ENCODE measurements at regions not wholly inside any gene's neighbourhood (a gene's known extent, or its start where the extent isn't known, plus 50 kb on each side); places are given as distances from the start of the nearest gene placed in this dataset.

DNA sequence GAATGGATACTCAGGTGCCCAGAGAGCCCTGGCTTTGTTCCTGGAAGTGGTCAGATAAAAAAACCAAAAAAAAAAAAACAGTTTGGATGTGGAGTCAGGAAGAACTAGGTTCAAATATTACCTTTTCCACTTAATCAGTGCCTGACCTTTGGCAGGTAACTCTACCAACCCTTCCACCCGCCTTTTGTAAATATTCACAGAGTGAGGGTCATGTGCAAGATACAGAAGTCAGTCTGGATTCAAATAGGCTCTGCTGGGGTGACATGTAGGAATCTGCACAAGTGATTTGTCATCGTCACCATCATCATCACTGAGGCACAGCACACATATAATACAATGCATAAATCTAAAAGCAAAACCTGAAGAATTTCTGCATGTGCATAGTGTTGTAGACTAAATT, 490.7 kb downstream of the MIAT start:
- ATAC-seq, result no peak
- TF ChIP-seq, protein P1, sequence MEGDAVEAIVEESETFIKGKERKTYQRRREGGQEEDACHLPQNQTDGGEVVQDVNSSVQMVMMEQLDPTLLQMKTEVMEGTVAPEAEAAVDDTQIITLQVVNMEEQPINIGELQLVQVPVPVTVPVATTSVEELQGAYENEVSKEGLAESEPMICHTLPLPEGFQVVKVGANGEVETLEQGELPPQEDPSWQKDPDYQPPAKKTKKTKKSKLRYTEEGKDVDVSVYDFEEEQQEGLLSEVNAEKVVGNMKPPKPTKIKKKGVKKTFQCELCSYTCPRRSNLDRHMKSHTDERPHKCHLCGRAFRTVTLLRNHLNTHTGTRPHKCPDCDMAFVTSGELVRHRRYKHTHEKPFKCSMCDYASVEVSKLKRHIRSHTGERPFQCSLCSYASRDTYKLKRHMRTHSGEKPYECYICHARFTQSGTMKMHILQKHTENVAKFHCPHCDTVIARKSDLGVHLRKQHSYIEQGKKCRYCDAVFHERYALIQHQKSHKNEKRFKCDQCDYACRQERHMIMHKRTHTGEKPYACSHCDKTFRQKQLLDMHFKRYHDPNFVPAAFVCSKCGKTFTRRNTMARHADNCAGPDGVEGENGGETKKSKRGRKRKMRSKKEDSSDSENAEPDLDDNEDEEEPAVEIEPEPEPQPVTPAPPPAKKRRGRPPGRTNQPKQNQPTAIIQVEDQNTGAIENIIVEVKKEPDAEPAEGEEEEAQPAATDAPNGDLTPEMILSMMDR (IDR thresholded peaks at IDR 0.05), result no peak
- H3K36me3 ChIP-seq (ENCODE audit: low read depth), result no peaks in the 10 kb centered on the region
- no peak overlapping the region for H3K4me3 ChIP-seq
- no peak for DNase-seq
- no peaks in the 10 kb centered on the region for H3K4me1 ChIP-seq (ENCODE audit: low read depth)
- intact Hi-C loops (cut with DNase I, micrococcal nuclease), result no loop called here
- no peaks in the 10 kb centered on the region for H3K9me3 ChIP-seq

DNA sequence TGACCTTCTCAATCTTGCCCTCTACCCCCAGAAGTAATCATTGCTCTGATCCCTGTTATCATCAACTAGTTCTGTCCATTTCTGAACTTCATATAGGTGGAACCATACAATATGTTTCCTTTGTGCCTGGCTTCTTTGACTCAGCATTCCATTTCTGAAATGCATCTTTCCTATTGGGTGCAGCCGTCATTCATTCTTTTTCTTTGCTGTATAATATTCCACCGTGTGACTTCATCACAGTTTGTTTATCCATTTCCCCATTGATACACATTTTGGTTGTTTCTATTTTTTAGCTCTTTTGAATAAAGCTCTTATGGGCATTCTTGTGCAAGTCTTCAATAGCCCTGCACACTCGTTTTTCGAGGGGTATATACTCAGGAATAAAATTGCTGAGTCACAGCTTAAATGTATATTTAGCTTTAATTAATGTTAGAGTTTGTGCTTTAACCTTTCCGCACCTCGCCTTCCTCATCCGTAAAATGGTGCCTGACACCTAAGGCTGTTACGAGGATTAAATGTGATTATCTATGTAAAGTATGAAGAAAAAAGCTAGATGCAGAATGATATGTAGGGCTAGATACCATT, 491.6 kb downstream of the MIAT start:
- ATAC-seq (no peak), DNase-seq (no peak)
- intact Hi-C loops (cut with DNase I, micrococcal nuclease), result no loop called here
- H3K36me3 ChIP-seq (ENCODE audit: low read depth), result no peaks in the 10 kb centered on the region
- H3K9me3 ChIP-seq, result no peaks in the 10 kb centered on the region
- H3K4me3 ChIP-seq, result no peak overlapping the region
- no peaks in the 10 kb centered on the region for H3K4me1 ChIP-seq (ENCODE audit: low read depth)
- TF ChIP-seq, protein P1 (IDR thresholded peaks at IDR 0.05), result no peak

DNA sequence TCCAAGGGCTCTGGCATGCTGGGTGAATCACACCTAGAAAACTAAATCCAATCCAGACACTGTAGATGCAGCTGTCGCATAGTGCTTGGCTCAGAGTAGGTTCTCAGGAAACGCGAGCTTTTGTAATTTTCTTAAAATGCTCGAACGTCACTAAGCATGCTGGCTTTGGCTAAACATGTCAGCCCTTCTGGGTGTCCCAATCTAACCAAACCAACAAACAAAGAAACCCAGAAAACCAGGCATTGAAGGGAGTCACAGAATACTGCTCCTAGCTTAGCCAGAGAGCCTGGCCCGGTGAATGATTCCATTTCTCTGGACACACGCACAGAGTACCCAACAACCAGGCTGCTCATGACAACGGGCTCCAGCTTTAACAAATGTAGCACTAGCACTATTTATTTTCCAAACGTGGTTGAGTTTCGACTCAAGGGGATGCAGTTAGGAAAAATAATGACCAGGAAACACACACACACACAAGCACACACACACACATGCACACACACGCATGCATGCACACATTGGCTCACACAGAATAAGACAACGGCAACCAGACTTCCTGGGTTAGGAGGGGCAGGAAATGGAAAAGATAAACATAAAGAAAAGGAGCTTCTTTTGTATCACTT, 492.6 kb downstream of the MIAT start:
- no peak overlapping the region for H3K4me3 ChIP-seq
- intact Hi-C loops (cut with DNase I, micrococcal nuclease), result no loop called here
- H3K4me1 ChIP-seq (ENCODE audit: low read depth), result no peaks in the 10 kb centered on the region
- TF ChIP-seq, protein P1 (IDR thresholded peaks at IDR 0.05), result no peak
- ATAC-seq, result no peak
- no peaks in the 10 kb centered on the region for H3K9me3 ChIP-seq
- H3K36me3 ChIP-seq (ENCODE audit: low read depth), result no peaks in the 10 kb centered on the region
- DNase-seq, result no peak

DNA sequence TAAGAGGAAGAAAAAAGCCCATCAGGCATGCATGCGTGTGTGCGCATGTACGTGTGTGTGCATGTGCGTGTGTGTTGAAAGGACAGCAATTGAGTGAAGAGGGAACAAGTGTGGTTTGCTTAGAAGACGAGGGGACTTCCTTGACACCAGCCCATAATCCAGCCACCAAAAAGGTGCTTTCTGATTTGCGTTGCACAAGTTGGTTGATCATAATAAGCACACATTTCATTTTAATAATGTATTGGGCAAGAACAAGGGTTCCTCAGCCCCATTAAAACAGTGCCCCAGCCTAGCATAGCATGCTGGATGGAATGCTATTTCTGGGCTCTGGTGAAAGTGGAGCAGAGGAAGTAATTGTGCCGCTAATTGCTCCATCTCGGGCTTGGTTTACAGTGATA, 493.2 kb downstream of the MIAT start:
- no peak overlapping the region for H3K4me3 ChIP-seq
- intact Hi-C loops (cut with DNase I, micrococcal nuclease), result no loop called here
- H3K36me3 ChIP-seq (ENCODE audit: low read depth), result no peaks in the 10 kb centered on the region
- ATAC-seq (no peak), DNase-seq (no peak)
- H3K4me1 ChIP-seq (ENCODE audit: low read depth), result no peaks in the 10 kb centered on the region
- TF ChIP-seq, protein P1 (IDR thresholded peaks at IDR 0.05), result no peak
- H3K9me3 ChIP-seq, result no peaks in the 10 kb centered on the region

DNA sequence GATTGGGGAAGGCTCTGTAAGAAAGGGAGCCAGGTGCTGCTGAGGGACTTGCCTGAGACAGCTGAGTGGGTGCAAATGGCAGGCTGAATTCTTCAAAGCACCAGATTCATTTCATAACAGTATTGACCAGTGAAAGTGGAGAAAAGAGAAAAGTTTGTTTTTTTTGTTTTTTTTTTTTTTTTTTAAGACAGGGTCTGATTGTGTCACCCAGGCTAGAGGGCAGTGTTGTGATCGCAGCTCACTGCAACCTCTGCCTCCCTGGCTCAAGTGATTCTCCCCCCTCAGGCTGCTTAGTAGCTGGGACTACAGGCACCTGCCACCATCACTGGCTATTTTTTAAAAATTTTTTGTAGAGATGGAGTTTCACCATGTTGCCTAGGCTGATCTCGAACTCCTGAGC, 494.0 kb downstream of the MIAT start:
- H3K4me3 ChIP-seq, result no peak overlapping the region
- intact Hi-C loops (cut with DNase I, micrococcal nuclease), result no loop called here
- no peak for ATAC-seq
- no peaks in the 10 kb centered on the region for H3K9me3 ChIP-seq
- H3K36me3 ChIP-seq (ENCODE audit: low read depth), result no peaks in the 10 kb centered on the region
- TF ChIP-seq, protein P1 (IDR thresholded peaks at IDR 0.05), result no peak
- no peak for DNase-seq
- H3K4me1 ChIP-seq (ENCODE audit: low read depth), result no peaks in the 10 kb centered on the region
